Thyroid gland (tissue), 4 donors: ENCODE measurements at regions not wholly inside any gene's neighbourhood (a gene's known extent, or its start where the extent isn't known, plus 50 kb on each side); places are given as distances from the start of the nearest gene placed in this dataset.

Experiments
- POLR2A ChIP-seq, 2 donors: fragments of 450-650 bp; IDR thresholded peaks; one replicate each; pipeline ENCODE4 v1.6.1; 2017; ENCODE audit warnings: antibody characterized with exemption in 2 of 2, mild to moderate bottlenecking in 2 of 2, moderate library complexity in 1 of 2
- TF ChIP-seq, protein P1 (sequence below), 6 experiments: fragments of 200-600 bp in 3 of 6; fragments of 450-650 bp in 3 of 6; sonication (generic) in 3 of 6; IDR thresholded peaks; one replicate each; pipeline ENCODE4 v1.5.1; 2016 to 2019; ENCODE audit warnings: antibody characterized with exemption in 6 of 6, mild to moderate bottlenecking in 2 of 6, inconsistent platforms in 1 of 6, moderate library complexity in 1 of 6

DNA sequence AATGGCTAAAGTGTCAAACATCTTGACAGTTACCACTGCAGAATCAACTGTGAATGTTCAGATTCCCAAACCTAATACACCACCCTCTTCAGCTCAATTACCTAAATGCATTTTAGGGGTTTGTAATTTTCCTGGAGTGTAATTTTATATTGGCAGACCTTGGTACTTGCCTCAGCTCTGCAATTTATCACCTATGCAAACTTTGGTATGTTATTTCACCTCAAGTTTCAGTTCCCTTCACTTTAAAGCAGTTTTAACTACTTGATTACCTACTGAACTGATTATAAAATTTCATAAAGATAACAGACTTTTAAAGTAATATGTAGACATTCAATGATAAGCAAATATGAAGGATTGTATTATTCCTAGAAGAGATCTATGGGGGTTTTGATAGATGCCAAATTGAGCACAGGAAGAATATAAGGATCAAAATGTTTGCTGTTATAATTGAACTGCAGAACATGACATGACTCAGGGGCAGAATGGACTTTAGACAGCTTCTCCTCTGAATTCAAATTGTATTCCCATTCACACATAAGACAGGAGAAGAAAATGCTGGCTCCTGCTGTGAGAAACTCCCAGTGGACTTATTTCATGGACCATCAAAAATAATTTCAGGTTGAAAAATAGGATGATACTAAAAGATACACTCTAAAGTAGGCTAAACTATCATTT, 491.5 kb upstream of the LUZP2 start:
- TF ChIP-seq, protein P1, sequence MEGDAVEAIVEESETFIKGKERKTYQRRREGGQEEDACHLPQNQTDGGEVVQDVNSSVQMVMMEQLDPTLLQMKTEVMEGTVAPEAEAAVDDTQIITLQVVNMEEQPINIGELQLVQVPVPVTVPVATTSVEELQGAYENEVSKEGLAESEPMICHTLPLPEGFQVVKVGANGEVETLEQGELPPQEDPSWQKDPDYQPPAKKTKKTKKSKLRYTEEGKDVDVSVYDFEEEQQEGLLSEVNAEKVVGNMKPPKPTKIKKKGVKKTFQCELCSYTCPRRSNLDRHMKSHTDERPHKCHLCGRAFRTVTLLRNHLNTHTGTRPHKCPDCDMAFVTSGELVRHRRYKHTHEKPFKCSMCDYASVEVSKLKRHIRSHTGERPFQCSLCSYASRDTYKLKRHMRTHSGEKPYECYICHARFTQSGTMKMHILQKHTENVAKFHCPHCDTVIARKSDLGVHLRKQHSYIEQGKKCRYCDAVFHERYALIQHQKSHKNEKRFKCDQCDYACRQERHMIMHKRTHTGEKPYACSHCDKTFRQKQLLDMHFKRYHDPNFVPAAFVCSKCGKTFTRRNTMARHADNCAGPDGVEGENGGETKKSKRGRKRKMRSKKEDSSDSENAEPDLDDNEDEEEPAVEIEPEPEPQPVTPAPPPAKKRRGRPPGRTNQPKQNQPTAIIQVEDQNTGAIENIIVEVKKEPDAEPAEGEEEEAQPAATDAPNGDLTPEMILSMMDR (IDR thresholded peaks at IDR 0.05): no peak
- TF ChIP-seq POLR2A (IDR thresholded peaks at IDR 0.05): no peak
